ENCODE measurements at regions not wholly inside any gene's neighbourhood (a gene's known extent, or its start where the extent isn't known, plus 50 kb on each side); places are given as distances from the start of the nearest gene placed in this dataset.

DNA sequence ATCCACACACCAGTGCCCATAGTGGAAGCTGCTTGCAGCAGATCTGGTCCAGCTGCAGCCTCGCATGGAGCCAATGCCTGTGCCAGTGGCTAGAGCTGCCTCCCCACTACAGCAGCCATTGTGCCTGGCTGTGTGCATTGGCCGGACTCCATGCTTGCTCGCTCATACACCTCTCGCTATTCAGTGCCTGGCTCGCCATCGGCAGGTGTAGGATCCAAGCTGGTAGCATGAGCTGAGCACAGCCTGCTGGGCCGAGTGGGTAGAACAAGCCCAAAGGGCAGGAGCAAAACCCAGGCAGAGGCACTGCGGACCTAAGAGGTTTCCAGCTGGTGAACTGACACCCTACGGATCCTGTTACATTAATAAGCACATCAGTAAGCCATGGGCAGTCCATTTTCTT is 1184.1 kb downstream of the AMY1C start:
- peak in 1 of 2 donors; percentile 43 for ATAC-seq (ENCODE audit: low FRiP score in 2 of 2)
- DNase-seq = peak in 1 of 2 donors; percentile 36
- TF ChIP-seq POLR2A (IDR thresholded peaks at IDR 0.05) = no peak
- no peaks in the 10 kb centered on the region for H3K4me1 ChIP-seq
- no peak overlapping the region for H3K27ac ChIP-seq
- H3K36me3 ChIP-seq = no peaks in the 10 kb centered on the region
- 88 to 90% methylated on average over 9 of the region's 9 CpGs for WGBS, 2 donors
- H3K27me3 ChIP-seq = no peaks in the 10 kb centered on the region
- H3K4me3 ChIP-seq = no peak overlapping the region
- H3K9me3 ChIP-seq = peaks cover 0 to 11% (median 0%) of the 10 kb centered on the region in 4 donors

DNA sequence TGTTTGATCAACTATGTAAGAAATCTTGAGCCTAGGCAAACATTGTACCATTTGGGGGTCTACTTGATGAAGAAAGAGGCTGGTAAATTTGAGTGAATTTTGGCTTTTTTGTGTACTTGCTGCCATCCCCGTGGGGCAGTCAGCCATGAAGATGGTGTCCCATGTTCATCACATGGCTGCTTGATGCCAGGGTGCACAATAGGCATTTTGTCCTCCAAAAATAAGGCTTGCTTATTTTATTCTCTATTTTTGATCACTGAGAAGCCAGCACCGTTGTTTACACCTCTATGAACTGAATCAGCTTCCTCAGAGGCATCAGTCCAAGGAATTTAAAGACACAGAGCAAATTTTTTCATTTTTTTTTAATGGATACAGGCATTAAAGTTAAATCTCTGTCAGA is 1195.7 kb downstream of the AMY1C start:
- no peak for ATAC-seq (ENCODE audit: low FRiP score in 2 of 2)
- no peak for DNase-seq
- Histone ChIP-seq H3K4me3 (no peak overlapping the region), H3K27me3 (no peaks in the 10 kb centered on the region), H3K27ac (no peak overlapping the region), H3K9me3 (no peaks in the 10 kb centered on the region), H3K36me3 (no peaks in the 10 kb centered on the region), H3K4me1 (no peaks in the 10 kb centered on the region)
- TF ChIP-seq POLR2AphosphoS5 (IDR thresholded peaks at IDR 0.05) (no peak), POLR2A (IDR thresholded peaks at IDR 0.05) (no peak), EP300 (IDR thresholded peaks at IDR 0.05) (no peak)
- TF ChIP-seq, protein P1, sequence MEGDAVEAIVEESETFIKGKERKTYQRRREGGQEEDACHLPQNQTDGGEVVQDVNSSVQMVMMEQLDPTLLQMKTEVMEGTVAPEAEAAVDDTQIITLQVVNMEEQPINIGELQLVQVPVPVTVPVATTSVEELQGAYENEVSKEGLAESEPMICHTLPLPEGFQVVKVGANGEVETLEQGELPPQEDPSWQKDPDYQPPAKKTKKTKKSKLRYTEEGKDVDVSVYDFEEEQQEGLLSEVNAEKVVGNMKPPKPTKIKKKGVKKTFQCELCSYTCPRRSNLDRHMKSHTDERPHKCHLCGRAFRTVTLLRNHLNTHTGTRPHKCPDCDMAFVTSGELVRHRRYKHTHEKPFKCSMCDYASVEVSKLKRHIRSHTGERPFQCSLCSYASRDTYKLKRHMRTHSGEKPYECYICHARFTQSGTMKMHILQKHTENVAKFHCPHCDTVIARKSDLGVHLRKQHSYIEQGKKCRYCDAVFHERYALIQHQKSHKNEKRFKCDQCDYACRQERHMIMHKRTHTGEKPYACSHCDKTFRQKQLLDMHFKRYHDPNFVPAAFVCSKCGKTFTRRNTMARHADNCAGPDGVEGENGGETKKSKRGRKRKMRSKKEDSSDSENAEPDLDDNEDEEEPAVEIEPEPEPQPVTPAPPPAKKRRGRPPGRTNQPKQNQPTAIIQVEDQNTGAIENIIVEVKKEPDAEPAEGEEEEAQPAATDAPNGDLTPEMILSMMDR (IDR thresholded peaks at IDR 0.05) = no peak
- WGBS, 2 donors = 38 to 52% methylated on average over 2 of the region's 2 CpGs

DNA sequence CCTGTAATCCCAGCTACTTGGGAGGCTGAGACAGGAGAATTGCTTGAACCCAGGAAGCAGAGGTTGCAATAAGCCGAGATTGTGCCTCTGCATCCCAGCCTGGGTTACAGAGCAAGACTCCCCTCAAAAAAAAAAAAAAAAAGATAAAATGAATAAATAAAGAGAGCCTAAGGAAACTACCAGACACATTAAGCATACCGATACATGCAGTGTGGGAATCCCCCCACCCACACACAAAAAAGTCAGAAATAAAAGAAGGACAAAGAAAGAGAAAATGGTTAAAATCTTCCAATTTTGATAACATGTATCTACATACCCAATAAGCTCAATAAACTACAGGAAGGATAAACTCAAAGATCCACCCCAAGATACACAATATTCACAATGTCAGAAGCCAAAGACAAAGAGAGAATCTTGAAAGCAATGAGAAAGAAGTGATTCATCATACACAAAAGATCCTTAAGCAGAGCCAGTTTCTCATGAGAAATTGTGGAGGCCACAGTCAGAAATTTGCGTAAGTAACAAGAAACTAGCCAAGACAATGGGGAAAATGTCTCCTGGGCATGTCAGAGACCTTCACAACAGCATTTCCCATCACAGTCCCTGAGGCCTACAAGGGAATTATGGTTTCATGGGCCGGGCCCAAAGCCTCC is 1197.0 kb downstream of the AMY1C start:
- ATAC-seq (ENCODE audit: low FRiP score in 2 of 2) (no peak), DNase-seq (no peak)
- 78 to 92% methylated on average over 4 of the region's 4 CpGs for WGBS, 2 donors
- no peaks in the 10 kb centered on the region for H3K36me3 ChIP-seq
- no peaks in the 10 kb centered on the region for H3K27me3 ChIP-seq
- H3K9me3 ChIP-seq = no peaks in the 10 kb centered on the region
- H3K4me1 ChIP-seq = no peaks in the 10 kb centered on the region
- TF ChIP-seq POLR2A (IDR thresholded peaks at IDR 0.05) (no peak), EP300 (IDR thresholded peaks at IDR 0.05) (no peak), POLR2AphosphoS5 (IDR thresholded peaks at IDR 0.05) (no peak)
- TF ChIP-seq, protein P1 (IDR thresholded peaks at IDR 0.05) = no peak
- H3K27ac ChIP-seq = no peak overlapping the region
- H3K4me3 ChIP-seq = no peak overlapping the region

DNA sequence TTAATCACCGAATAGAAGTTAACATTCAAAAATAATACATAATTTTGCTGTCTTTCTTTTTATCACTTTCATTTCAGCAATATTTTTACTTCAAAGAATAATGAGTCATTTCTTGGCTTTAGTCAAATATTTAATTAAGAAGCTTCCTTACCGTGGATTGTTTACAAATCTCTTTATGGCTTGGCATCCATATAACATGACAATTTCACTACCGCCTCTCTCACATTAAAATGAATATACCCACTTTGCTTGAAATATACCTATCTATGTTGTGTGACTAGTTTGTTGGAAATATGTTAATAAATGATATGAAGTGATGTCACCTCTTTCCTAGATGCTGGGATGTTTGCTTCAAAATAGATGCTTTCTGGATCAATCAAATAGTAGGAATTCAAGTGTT is 1203.9 kb downstream of the AMY1C start:
- Histone ChIP-seq H3K27me3 (no peaks in the 10 kb centered on the region), H3K4me1 (no peaks in the 10 kb centered on the region), H3K4me3 (no peak overlapping the region), H3K9me3 (no peaks in the 10 kb centered on the region), H3K27ac (no peak overlapping the region), H3K36me3 (no peaks in the 10 kb centered on the region)
- ATAC-seq (ENCODE audit: low FRiP score in 2 of 2) (no peak), DNase-seq (no peak)
- TF ChIP-seq POLR2A (IDR thresholded peaks at IDR 0.05) (no peak), POLR2AphosphoS5 (IDR thresholded peaks at IDR 0.05) (no peak), EP300 (IDR thresholded peaks at IDR 0.05) (no peak)
- TF ChIP-seq, protein P1 (IDR thresholded peaks at IDR 0.05) = no peak
- WGBS, 2 donors = 48 to 49% methylated on average over 3 of the region's 3 CpGs

DNA sequence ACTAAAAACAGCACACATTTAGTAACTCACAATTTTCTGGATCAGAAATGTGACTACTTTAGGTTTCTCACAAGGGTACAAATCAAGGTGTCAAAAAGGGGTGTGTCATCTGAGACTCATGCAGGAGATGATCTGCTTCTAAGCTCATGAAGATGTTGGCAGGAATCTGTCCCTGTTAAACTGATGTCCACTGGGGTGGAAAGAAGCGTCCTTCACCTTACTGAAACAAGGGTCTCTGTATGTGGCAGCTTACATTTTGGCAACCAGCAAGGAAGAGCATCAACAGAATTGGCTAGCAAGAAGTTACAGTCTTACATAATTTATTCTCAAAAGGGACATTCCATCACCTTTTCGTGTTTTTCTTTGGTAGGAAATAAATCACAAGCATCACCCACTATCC is 1223.8 kb downstream of the AMY1C start:
- no peaks in the 10 kb centered on the region for H3K27me3 ChIP-seq
- TF ChIP-seq, protein P1 (IDR thresholded peaks at IDR 0.05) = no peak
- TF ChIP-seq EP300 (IDR thresholded peaks at IDR 0.05) = no peak
- H3K36me3 ChIP-seq = no peaks in the 10 kb centered on the region
- no peak overlapping the region for H3K27ac ChIP-seq
- DNase-seq = no peak
- H3K9me3 ChIP-seq = peaks cover 0 to 3% (median 0%) of the 10 kb centered on the region in 4 donors
- no peak overlapping the region for H3K4me3 ChIP-seq
- no peaks in the 10 kb centered on the region for H3K4me1 ChIP-seq
- no peak for ATAC-seq (ENCODE audit: low FRiP score in 2 of 2)
- WGBS, 2 donors = 55 to 69% methylated on average over 2 of the region's 2 CpGs
